NCI-H82 treated with DMSO at 0.1 percent for 48 hours (cell line): ENCODE measurements at regions not wholly inside any gene's neighbourhood (a gene's known extent, or its start where the extent isn't known, plus 50 kb on each side); places are given as distances from the start of the nearest gene placed in this dataset.

ENCODE experiments used
- DNase-seq: peaks from one replicate; lab custom pipeline; 2025; ENCODE audit not compliant: unreplicated experiment; lab: John Stamatoyannopoulos, UW

DNA sequence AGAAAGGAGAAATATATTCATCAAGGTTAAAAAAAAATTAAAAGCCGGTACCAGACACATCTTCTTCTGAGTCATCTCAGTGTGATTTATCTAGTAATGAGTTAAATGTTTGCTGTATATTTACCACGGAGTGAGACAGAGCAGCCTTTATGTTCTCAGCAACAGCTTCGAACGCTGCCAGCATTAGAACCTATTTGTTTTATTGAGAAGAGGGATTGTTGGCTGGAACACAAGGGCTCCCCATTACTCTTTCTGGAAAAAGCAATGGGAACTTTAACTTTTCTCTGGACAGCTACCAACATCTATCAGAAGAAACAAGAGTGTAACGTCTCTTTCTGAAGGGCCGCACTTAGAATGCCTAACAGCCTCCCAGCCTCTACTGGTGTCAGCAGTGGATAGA, 105.3 kb upstream of the TAB2 start:
- DNase-seq, result no peak

- DNase-seq, result no peak
These were observed 104.4 kb upstream of the TAB2 start for GRCh38 chr6:149212892-149213801.

- DNase-seq, result no peak
These were observed 103.7 kb upstream of the TAB2 start for GRCh38 chr6:149213829-149214228.

DNA sequence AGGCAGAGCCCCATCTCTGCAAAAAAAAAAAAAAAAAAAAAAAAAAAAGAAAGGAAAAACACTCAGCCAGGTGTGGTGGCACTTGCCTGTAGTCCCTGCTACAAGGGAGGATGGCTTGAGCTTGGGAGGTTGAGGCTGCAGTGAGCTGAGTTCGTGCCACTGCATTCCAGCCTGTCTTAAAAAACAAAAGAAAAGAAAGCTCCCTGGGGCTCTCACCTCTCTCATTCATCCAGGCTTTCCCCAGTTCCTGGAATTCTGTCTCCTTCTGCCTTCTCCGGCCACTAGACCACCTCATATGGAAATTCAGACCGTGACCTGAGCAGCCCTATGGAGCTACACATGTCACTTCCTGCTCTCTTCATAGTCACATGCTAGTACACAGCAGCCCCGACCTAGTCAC, 101.1 kb upstream of the TAB2 start:
- no peak for DNase-seq

GRCh38 chr6:149217466-149217888, 100.0 kb upstream of the TAB2 start:
- no peak for DNase-seq

DNA sequence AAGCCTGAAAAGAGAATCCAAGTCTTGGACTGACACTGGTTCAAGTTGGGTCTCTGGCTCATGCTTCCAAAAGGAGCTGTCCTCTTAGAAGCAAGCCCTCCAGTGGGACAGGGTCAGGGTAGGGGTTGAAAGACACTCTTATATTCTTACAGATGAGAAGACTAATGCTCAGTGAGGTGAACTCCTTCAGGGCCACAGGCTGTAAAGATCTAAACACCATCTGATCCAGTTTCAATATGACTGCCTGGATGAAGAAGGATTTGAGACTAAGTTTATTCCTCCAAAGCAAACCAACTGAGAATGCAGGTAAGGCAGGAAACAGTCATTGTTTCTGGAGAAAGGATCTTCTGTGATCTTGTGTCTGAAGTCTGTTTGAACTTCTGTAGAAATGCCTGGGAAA, 99.0 kb upstream of the TAB2 start:
- DNase-seq, result no peak

GRCh38 chr6:149218915-149219314, 98.6 kb upstream of the TAB2 start:
- DNase-seq, result no peak

DNA sequence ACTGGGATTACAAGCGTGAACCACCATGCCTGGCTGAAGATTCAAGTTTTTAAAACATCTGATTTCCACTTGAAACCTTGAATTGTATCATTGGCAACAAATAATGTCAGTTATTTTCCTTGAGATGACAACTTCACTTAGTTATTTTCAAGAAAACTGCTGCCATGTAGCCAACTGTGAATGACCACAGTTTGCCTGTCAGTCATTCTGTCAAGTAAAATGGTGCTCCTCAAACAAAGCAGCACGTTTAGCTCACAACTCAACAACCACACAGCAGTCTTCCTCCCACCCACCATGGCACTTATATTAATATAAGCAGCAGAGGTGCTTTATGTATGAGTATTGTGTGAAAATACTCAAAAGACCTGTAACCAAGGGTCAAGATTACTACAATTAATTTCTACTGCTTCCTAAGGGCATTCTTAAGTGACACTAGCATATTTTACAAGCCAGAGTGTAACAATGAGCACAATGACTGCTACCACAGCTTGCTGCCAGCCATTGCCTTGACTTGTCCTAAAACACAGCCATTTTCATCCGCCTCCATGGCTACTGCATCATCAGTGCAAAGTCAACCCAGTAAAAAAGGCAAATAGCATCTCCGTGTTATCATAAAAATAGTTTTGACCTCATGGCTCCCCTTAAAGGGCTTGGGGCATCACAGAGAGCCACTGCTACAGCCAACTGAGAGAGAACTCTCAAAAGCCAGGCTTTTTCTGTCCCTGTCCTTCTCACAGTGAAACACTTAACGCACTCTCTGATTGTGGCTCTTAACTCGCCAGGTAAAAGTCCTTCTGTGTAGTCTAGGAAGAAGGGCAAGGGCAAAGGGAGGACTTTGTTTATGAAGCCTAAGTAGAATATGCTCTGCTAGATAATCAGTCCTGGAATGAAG, 96.4 kb upstream of the TAB2 start:
- DNase-seq, result no peak

DNA sequence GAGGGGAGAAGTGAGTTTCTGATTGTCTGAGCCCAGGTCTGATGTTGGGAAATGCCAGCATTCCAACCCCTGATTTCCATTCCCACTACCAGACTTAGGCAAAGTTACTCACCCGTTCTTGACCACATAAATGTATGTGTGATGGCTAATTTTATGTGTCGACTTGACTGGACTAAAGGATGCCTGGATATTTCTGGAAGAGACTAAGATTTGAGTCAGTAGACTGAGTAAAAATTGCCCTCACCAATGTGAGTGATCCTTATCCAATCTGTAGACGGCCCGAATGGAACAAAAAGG, 95.8 kb upstream of the TAB2 start:
- no peak for DNase-seq

- DNase-seq, result no peak
These were observed 94.2 kb upstream of the TAB2 start for GRCh38 chr6:149223120-149223903.

- DNase-seq, result no peak
These were observed 93.6 kb upstream of the TAB2 start for GRCh38 chr6:149223904-149224351.

- DNase-seq, result peak; percentile 46
These were observed 93.1 kb upstream of the TAB2 start for GRCh38 chr6:149224399-149224798.

GRCh38 chr6:149225370-149225769, 92.1 kb upstream of the TAB2 start:
- DNase-seq, result no peak

DNA sequence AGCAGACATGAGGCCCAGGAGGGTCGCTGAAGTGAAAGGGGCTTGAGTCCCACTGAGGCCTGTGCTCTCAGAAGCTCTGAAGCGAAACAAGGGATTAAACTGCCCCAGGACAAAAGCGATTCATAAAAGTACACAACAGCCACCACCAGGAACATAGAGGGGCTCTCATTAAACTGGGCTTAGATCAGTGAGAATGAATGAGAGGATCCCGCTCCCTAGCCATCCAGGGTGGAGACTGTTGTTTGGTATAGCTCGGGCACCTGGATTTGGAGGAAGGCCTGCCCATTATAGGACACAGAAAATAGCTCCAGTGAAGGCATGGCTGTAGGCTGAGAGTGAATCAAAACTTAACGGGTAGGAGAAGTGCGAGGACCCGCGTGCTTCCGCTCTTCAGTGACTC, 91.6 kb upstream of the TAB2 start:
- DNase-seq, result no peak

DNA sequence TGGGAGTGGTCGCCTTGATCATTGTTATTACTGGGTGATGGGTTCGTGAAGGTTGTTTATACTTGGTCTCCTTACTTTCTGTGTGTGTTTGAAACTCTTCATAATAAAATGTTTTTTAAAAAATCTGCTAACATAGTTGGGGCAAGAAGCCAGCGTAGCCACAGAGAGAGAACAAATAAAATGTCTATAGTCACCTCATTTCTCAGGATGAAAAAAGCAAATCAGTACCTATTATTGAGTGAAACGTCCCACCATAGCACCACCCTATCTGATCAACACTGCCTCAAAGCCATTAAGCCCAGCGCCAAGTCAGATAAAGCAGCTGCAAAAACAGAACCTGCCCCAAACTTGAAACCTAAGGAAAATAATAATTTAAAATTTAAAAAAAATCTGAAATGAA, 89.7 kb upstream of the TAB2 start:
- no peak for DNase-seq

GRCh38 chr6:149228311-149228955, 89.1 kb upstream of the TAB2 start:
- DNase-seq, result no peak

- no peak for DNase-seq
These were observed 88.4 kb upstream of the TAB2 start for GRCh38 chr6:149229096-149229495.

DNA sequence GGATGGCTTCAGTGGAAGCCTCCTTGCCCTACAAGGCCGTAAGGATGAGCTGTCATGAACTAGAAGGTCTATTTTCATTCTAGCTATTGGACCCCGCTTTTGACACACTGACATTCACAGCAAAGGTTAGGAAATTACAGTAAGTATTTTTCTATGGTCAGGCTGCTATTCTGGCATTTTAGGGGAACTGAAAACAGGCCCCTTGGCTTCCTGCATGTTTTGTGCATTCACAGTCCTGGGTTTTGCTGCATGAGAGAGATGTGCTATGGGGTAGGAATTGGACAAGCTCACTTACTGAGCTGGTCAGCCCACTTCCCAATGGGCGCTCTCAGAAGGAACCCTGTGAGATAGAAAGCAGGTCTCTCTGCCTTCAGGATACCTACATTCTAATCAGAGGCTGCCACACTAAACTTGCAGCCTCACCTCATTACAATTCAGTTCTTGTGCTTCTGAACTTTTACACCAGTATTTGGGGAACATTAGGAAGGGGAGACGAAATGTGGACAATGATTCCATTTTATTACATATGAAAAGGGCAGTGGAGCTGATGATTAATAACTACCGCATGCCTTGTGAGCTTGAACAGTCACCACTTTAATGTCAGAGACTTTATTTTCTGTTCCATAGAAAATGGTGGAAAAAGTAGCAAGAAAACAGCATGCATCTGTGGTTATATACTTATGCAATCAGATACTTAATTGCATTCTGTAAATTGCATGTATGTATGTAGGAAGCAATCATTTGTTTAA, 86.6 kb upstream of the TAB2 start:
- DNase-seq, result no peak

GRCh38 chr6:149231778-149232177, 85.7 kb upstream of the TAB2 start:
- DNase-seq, result no peak

DNA sequence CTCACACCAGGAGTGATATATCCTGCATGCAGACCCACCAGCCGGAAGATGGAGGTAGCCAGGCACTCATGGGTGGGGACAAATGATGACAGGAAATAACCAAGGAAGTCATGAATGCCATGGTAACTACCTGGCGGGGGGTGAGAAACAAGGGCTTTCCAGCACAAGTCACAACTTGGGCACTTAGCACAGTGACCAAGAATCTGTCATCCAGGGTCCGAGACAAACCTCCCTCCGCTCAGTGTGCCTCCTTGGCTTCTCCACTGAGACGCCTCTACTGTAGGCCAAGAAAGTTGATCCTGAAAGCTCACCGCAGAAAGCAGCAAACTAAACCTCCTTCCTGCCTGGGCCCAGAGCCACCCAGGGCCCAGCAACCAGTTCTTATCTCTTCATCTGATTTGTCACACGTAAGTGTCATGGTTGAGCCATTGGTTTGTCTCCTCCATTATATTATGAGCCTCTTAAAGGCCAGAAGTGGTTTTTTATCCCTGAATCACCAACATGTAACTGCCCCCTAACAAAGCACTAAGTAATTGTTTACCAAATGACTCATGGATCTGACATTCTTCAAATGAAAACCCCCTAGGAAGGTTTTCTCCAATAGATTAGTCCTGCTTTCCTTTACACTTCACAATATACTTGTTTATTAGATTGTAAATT, 84.3 kb upstream of the TAB2 start:
- DNase-seq, result no peak
